ENCODE measurements at regions not wholly inside any gene's neighbourhood (a gene's known extent, or its start where the extent isn't known, plus 50 kb on each side); places are given as distances from the start of the nearest gene placed in this dataset.

DNA sequence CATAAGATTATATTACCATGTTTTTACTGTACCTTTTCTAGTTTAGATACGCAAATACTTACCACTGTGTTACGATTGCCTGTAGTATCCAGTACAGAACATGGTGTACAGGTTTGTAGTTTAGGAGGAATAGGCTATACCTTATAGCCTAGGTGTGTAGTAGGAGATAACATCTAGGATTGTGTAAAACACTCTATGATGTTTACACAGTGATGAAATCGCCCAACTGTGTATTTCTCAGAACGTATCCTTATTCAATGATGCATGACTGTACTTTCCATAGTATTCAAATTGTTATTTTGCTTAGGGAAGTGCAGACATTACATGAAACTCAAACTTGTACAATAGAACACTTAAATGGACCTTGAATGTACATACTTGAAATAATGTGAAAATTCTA is 188.1 kb upstream of the PDGFD start:
- no peak overlapping the region for H3K4me3 Mint-ChIP-seq (ENCODE audit: unreplicated experiment)
- H3K4me1 Mint-ChIP-seq (ENCODE audit: unreplicated experiment): no peaks in the 10 kb centered on the region
- no peak overlapping the region for H3K27ac Mint-ChIP-seq (ENCODE audit: unreplicated experiment)
- H3K27me3 Mint-ChIP-seq (ENCODE audit: unreplicated experiment): no peaks in the 10 kb centered on the region
- H3K36me3 Mint-ChIP-seq (ENCODE audit: low read depth, unreplicated experiment): no peaks in the 10 kb centered on the region
- DNase-seq (ENCODE audit: low spot score): no peak
- H3K9me3 Mint-ChIP-seq (ENCODE audit: unreplicated experiment): no peaks in the 10 kb centered on the region
- TF ChIP-seq, protein P1, sequence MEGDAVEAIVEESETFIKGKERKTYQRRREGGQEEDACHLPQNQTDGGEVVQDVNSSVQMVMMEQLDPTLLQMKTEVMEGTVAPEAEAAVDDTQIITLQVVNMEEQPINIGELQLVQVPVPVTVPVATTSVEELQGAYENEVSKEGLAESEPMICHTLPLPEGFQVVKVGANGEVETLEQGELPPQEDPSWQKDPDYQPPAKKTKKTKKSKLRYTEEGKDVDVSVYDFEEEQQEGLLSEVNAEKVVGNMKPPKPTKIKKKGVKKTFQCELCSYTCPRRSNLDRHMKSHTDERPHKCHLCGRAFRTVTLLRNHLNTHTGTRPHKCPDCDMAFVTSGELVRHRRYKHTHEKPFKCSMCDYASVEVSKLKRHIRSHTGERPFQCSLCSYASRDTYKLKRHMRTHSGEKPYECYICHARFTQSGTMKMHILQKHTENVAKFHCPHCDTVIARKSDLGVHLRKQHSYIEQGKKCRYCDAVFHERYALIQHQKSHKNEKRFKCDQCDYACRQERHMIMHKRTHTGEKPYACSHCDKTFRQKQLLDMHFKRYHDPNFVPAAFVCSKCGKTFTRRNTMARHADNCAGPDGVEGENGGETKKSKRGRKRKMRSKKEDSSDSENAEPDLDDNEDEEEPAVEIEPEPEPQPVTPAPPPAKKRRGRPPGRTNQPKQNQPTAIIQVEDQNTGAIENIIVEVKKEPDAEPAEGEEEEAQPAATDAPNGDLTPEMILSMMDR (IDR thresholded peaks at IDR 0.05; ENCODE audit: unreplicated experiment): no peak

DNA sequence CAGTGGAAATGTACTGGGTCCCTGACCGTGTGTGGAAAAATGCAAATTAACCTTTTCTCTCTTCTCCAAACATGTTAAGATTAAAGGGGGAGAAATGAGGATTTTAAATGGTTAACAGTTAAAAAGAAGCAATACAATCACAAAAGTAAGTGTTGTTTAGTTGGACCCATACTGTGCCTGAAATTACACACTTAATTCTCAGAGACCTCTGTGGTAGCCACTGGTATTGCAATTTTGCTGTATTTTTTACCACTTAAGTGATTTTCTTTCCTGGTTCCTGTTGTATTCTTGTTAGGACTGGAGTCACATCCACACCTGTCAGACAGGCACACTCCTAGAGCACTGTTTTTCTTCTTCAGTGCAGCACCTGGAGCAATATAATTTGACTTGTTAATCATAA is 179.6 kb upstream of the PDGFD start:
- no peak for DNase-seq (ENCODE audit: low spot score)
- Mint-ChIP-seq H3K27me3 (ENCODE audit: unreplicated experiment) (no peaks in the 10 kb centered on the region), H3K27ac (ENCODE audit: unreplicated experiment) (no peak overlapping the region), H3K9me3 (ENCODE audit: unreplicated experiment) (no peaks in the 10 kb centered on the region), H3K4me3 (ENCODE audit: unreplicated experiment) (no peak overlapping the region), H3K36me3 (ENCODE audit: low read depth, unreplicated experiment) (no peaks in the 10 kb centered on the region), H3K4me1 (ENCODE audit: unreplicated experiment) (no peaks in the 10 kb centered on the region)
- TF ChIP-seq, protein P1 (IDR thresholded peaks at IDR 0.05; ENCODE audit: unreplicated experiment): peak; percentile 81

DNA sequence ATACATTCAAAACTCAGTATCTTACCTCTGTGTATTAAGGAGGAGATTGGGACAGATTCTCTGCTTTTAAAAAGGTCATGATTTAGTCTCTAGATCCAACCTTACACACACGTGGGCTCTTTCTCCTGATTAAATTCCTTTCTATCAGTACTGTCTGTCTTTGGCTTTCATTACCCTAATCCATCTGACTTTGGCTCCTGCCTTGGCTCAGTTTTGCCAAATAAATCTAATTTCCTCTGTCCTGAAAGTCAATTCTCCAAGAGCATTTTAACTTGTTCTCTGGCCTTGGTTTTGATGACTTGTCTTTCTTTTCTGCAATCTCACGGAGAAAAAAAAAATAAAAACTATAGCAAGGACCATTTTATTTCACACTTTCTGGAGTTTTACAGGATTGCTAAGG is 176.6 kb upstream of the PDGFD start:
- Mint-ChIP-seq H3K9me3 (ENCODE audit: unreplicated experiment) (no peaks in the 10 kb centered on the region), H3K4me1 (ENCODE audit: unreplicated experiment) (no peaks in the 10 kb centered on the region), H3K27me3 (ENCODE audit: unreplicated experiment) (no peaks in the 10 kb centered on the region), H3K4me3 (ENCODE audit: unreplicated experiment) (no peak overlapping the region), H3K27ac (ENCODE audit: unreplicated experiment) (no peak overlapping the region), H3K36me3 (ENCODE audit: low read depth, unreplicated experiment) (no peaks in the 10 kb centered on the region)
- TF ChIP-seq, protein P1 (IDR thresholded peaks at IDR 0.05; ENCODE audit: unreplicated experiment): no peak
- no peak for DNase-seq (ENCODE audit: low spot score)

- no peak for DNase-seq (ENCODE audit: low spot score)
- Mint-ChIP-seq H3K36me3 (ENCODE audit: low read depth, unreplicated experiment) (no peaks in the 10 kb centered on the region), H3K9me3 (ENCODE audit: unreplicated experiment) (no peaks in the 10 kb centered on the region), H3K27ac (ENCODE audit: unreplicated experiment) (no peak overlapping the region), H3K4me3 (ENCODE audit: unreplicated experiment) (no peak overlapping the region), H3K27me3 (ENCODE audit: unreplicated experiment) (no peaks in the 10 kb centered on the region), H3K4me1 (ENCODE audit: unreplicated experiment) (no peaks in the 10 kb centered on the region)
- TF ChIP-seq, protein P1 (IDR thresholded peaks at IDR 0.05; ENCODE audit: unreplicated experiment): no peak
Measured at GRCh38 chr11:104339380-104339831, 175.5 kb upstream of the PDGFD start.

GRCh38 chr11:104338186-104338585 is 174.2 kb upstream of the PDGFD start:
- Mint-ChIP-seq H3K9me3 (ENCODE audit: unreplicated experiment) (no peaks in the 10 kb centered on the region), H3K36me3 (ENCODE audit: low read depth, unreplicated experiment) (no peaks in the 10 kb centered on the region), H3K4me1 (ENCODE audit: unreplicated experiment) (no peaks in the 10 kb centered on the region), H3K27me3 (ENCODE audit: unreplicated experiment) (no peaks in the 10 kb centered on the region), H3K27ac (ENCODE audit: unreplicated experiment) (no peak overlapping the region), H3K4me3 (ENCODE audit: unreplicated experiment) (no peak overlapping the region)
- TF ChIP-seq, protein P1 (IDR thresholded peaks at IDR 0.05; ENCODE audit: unreplicated experiment): no peak
- DNase-seq (ENCODE audit: low spot score): no peak
